ENCODE measurements at regions not wholly inside any gene's neighbourhood (a gene's known extent, or its start where the extent isn't known, plus 50 kb on each side); places are given as distances from the start of the nearest gene placed in this dataset.

- H3K4me3 ChIP-seq (ENCODE audit: low read length) = no peak overlapping the region
- no peak overlapping the region for H3K27ac ChIP-seq (ENCODE audit: low read length)
- no peaks in the 10 kb centered on the region for H3F3A ChIP-seq (ENCODE audit: insufficient read depth, low read length)
- H4K20me1 ChIP-seq (ENCODE audit: insufficient read depth, low read length) = no peaks in the 10 kb centered on the region
- H3K79me2 ChIP-seq (ENCODE audit: low read length) = no peaks in the 10 kb centered on the region
- no peaks in the 10 kb centered on the region for H3K9me2 ChIP-seq (replicated peaks; ENCODE audit: insufficient read depth, low read length)
- no peak overlapping the region for H2AFZ ChIP-seq (ENCODE audit: low read length)
- H3K36me3 ChIP-seq (replicated peaks; ENCODE audit: insufficient read depth, low read length) = no peaks in the 10 kb centered on the region
- H3K4me1 ChIP-seq (ENCODE audit: low read length) = no peaks in the 10 kb centered on the region
- DNase-seq = no peak
- H3K9me3 ChIP-seq (replicated peaks; ENCODE audit: insufficient read depth, low read length) = no peaks in the 10 kb centered on the region
- H3K4me2 ChIP-seq (ENCODE audit: low read depth, low read length) = no peak overlapping the region
- TF ChIP-seq EZH2 (optimal IDR thresholded peaks at IDR 0.05; ENCODE audit: low read depth, low read length) (no peak), EZH2phosphoT487 (IDR thresholded peaks at IDR 0.05; ENCODE audit: low read length) (no peak)
- TF ChIP-seq, protein P1, sequence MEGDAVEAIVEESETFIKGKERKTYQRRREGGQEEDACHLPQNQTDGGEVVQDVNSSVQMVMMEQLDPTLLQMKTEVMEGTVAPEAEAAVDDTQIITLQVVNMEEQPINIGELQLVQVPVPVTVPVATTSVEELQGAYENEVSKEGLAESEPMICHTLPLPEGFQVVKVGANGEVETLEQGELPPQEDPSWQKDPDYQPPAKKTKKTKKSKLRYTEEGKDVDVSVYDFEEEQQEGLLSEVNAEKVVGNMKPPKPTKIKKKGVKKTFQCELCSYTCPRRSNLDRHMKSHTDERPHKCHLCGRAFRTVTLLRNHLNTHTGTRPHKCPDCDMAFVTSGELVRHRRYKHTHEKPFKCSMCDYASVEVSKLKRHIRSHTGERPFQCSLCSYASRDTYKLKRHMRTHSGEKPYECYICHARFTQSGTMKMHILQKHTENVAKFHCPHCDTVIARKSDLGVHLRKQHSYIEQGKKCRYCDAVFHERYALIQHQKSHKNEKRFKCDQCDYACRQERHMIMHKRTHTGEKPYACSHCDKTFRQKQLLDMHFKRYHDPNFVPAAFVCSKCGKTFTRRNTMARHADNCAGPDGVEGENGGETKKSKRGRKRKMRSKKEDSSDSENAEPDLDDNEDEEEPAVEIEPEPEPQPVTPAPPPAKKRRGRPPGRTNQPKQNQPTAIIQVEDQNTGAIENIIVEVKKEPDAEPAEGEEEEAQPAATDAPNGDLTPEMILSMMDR (IDR thresholded peaks at IDR 0.05; ENCODE audit: low read length) = no peak
- H3K9ac ChIP-seq (ENCODE audit: low read length) = no peak overlapping the region
- no peaks in the 10 kb centered on the region for H3K27me3 ChIP-seq (replicated peaks; ENCODE audit: insufficient read depth, low read length)
These were observed 172.7 kb upstream of the HCCS start for GRCh38 chrX:10938365-10938923.

- Histone ChIP-seq H3K9me2 (replicated peaks; ENCODE audit: insufficient read depth, low read length) (no peaks in the 10 kb centered on the region), H3K27ac (ENCODE audit: low read length) (no peak overlapping the region), H3F3A (ENCODE audit: insufficient read depth, low read length) (no peaks in the 10 kb centered on the region), H3K79me2 (ENCODE audit: low read length) (no peaks in the 10 kb centered on the region), H3K9me3 (replicated peaks; ENCODE audit: insufficient read depth, low read length) (no peaks in the 10 kb centered on the region), H3K4me3 (ENCODE audit: low read length) (no peak overlapping the region), H3K4me1 (ENCODE audit: low read length) (no peaks in the 10 kb centered on the region), H3K27me3 (replicated peaks; ENCODE audit: insufficient read depth, low read length) (no peaks in the 10 kb centered on the region), H3K36me3 (replicated peaks; ENCODE audit: insufficient read depth, low read length) (no peaks in the 10 kb centered on the region), H2AFZ (ENCODE audit: low read length) (no peak overlapping the region), H3K9ac (ENCODE audit: low read length) (no peak overlapping the region), H3K4me2 (ENCODE audit: low read depth, low read length) (no peak overlapping the region), H4K20me1 (ENCODE audit: insufficient read depth, low read length) (no peaks in the 10 kb centered on the region)
- no peak for TF ChIP-seq EZH2phosphoT487 (IDR thresholded peaks at IDR 0.05; ENCODE audit: low read length)
- TF ChIP-seq, protein P1 (IDR thresholded peaks at IDR 0.05; ENCODE audit: low read length) = no peak
- no peak for TF ChIP-seq EZH2 (optimal IDR thresholded peaks at IDR 0.05; ENCODE audit: low read depth, low read length)
- no peak for DNase-seq
These were observed 171.7 kb upstream of the HCCS start for GRCh38 chrX:10939424-10939823.

GRCh38 chrX:10944136-10944885, 166.8 kb upstream of the HCCS start:
- H4K20me1 ChIP-seq (ENCODE audit: insufficient read depth, low read length) = no peaks in the 10 kb centered on the region
- H2AFZ ChIP-seq (ENCODE audit: low read length) = no peak overlapping the region
- no peak overlapping the region for H3K27ac ChIP-seq (ENCODE audit: low read length)
- TF ChIP-seq EZH2phosphoT487 (IDR thresholded peaks at IDR 0.05; ENCODE audit: low read length) (no peak), EZH2 (optimal IDR thresholded peaks at IDR 0.05; ENCODE audit: low read depth, low read length) (no peak)
- TF ChIP-seq, protein P1 (IDR thresholded peaks at IDR 0.05; ENCODE audit: low read length) = no peak
- H3K9ac ChIP-seq (ENCODE audit: low read length) = no peak overlapping the region
- no peaks in the 10 kb centered on the region for H3F3A ChIP-seq (ENCODE audit: insufficient read depth, low read length)
- H3K4me2 ChIP-seq (ENCODE audit: low read depth, low read length) = no peak overlapping the region
- no peaks in the 10 kb centered on the region for H3K9me2 ChIP-seq (replicated peaks; ENCODE audit: insufficient read depth, low read length)
- H3K36me3 ChIP-seq (replicated peaks; ENCODE audit: insufficient read depth, low read length) = no peaks in the 10 kb centered on the region
- H3K27me3 ChIP-seq (replicated peaks; ENCODE audit: insufficient read depth, low read length) = no peaks in the 10 kb centered on the region
- H3K4me3 ChIP-seq (ENCODE audit: low read length) = no peak overlapping the region
- no peak for DNase-seq
- H3K79me2 ChIP-seq (ENCODE audit: low read length) = no peaks in the 10 kb centered on the region
- no peaks in the 10 kb centered on the region for H3K9me3 ChIP-seq (replicated peaks; ENCODE audit: insufficient read depth, low read length)
- H3K4me1 ChIP-seq (ENCODE audit: low read length) = no peaks in the 10 kb centered on the region
